Cerebellar cortex (tissue), 1 donor: ENCODE measurements at regions not wholly inside any gene's neighbourhood (a gene's known extent, or its start where the extent isn't known, plus 50 kb on each side); places are given as distances from the start of the nearest gene placed in this dataset.

Experiments
- DNase-seq: peaks from one replicate; pipeline ENCODE4 v3.0.0-alpha.2; 2015; ENCODE audit warnings: low spot score

GRCh38 chr12:38139456-38139855 lies 177.1 kb upstream of the ALG10B start:
- DNase-seq = no peak

DNA sequence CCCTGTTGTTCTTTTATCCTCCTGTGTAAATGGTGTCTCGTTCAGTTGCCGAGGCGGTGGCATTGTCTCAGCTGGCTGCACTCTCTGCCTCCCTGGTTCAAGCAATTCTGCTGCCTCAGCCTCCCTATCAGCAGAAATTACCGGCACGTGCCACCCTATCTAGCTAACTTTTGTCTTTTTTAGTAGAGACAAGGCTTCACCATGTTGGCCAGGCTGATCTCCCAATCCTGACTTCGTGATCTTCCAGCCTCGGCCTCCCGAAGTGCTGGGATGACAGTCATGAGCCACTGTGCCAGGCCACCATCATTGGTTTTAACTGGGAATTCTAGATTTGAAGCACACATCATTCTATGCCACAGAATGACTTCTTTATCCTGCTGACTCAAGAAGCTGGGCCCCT lies 175.3 kb upstream of the ALG10B start:
- DNase-seq = no peak

GRCh38 chr12:38141861-38142260 lies 174.7 kb upstream of the ALG10B start:
- DNase-seq = no peak

GRCh38 chr12:38142974-38143373 lies 173.6 kb upstream of the ALG10B start:
- DNase-seq = no peak

DNA sequence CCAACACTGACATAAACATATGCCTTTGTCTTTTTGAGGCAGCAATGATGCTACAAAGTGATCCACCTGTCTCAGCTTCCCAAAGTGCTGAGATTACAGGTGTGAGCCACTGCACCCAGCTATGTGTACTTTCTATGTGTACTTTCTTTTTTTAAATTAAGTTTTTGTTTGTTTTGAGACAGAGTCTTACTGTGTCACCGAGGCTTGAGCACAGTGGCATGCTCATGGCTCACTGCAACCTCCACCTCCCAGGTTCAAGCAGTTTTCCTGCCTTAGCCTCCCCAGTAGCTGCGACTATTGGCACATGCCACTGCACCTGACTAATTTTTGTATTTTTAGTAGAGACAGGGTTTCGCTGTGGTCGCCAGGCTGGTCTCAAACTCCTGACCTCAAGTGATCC lies 172.5 kb upstream of the ALG10B start:
- no peak for DNase-seq

GRCh38 chr12:38144601-38145436 lies 171.8 kb upstream of the ALG10B start:
- no peak for DNase-seq

DNA sequence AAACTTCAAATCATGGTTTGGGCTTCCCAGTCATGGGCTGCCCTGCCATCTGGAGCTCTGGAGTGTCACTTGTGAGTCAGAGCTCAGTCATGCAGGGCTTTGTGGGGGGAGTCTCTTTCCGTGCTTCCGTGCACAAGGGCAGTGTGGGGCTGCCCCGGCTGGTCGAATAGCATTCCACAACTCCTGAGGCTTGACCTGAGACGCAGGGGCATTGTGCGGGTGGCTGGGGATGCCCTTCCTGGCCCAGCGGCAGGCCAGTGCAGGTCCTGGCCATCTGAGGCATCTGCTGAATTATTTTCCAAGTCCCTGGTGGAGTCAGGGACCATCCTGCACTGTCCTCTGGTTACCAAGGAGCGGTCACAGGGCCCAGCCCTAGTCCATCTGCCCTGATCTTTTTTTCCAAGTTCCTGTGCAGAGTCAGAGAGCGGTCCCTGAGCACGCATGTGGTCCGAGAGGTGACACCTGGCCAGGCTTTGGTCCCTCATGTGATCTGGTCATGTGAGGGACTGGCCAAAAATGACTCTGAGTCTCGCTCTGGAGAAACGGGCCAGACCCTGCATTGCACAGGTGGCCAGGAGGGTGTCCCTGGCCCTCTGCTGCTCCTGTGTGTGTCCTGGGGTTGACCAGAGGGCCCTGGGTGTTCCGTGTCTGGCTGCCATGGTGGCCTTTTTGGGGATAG lies 167.0 kb upstream of the ALG10B start:
- no peak for DNase-seq

- DNase-seq = no peak
These were observed 164.4 kb upstream of the ALG10B start for GRCh38 chr12:38151991-38152700.

DNA sequence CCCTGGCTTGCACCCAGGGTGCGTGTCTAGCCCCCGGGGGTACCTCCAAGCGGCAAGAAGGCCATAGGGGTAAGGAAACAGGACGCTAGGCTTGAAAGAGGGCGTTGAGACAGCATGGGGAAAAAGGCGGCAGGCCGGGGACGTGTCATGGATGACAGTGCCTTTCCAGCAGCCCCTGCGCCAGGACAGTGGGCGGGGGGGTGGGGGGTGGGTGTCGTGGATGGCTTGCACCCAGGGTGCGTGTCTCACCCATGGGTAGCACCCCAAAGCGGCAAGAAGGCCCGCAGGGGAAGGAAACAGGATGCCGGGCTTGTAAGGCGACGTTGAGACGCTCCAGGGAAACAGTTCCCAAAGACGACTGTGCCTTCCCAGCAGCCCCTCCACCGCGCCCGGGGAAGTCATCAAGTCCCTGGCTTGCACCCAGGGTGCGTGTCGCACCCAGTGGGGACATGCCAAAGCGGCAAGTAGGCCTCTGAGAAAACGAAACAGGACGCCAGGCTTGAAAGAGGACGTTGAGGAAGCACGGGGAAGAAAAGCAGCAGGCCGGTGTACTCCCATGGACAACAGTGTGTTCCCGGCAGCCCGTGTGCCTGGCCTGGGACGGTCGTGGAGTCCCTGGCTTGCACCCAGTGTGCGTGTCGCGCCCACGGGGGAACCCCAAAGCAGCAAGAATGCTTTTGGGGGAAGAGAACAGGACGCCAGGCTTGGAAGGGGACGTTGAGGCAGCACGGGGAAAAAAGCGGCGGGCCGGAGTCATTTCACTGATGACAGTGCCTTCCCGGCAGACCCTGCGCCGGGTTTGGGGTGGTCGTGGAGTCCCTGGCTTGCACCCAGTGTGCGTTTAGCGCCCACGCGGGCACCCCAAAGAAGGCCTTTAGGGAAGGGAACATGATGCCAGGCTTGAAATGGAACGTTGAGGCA lies 163.5 kb upstream of the ALG10B start:
- no peak for DNase-seq

DNA sequence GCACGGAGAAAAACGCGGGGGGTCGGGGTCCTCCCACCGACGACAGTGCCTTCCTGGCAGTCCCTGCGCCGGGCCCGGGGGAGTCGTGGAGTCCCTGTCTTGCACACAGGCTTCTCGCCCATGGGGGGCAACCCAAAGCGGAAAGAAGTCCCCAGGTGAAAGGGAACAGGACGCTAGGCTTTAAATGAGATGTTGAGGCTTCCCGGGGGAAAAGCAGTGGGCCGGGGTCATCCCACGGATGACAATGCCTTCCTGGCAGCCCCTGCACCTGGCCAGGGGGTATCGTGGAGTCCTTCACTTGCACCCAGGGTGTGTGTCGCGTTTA lies 162.9 kb upstream of the ALG10B start:
- DNase-seq = no peak

- no peak for DNase-seq
These were observed 162.2 kb upstream of the ALG10B start for GRCh38 chr12:38154096-38155019.

DNA sequence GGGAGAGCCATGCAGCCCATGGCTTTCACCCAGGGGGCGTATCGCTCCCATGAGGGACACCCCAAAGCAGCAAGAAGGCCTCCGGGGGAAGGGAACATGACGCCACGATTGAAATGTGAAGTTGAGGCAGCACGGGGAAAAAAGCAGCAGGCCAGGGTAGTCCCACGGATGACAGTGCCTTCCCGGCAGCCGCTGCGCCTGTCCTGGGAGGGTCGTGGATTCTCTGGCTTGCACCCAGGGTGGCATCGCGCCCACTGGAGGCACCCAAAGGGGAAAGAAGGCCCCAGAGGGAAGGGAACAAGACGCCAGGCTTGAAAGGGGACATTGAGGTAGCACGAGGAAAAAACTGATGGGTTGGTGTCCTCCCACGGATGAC lies 161.6 kb upstream of the ALG10B start:
- DNase-seq = no peak

GRCh38 chr12:38155526-38156496 lies 160.8 kb upstream of the ALG10B start:
- DNase-seq = no peak

- no peak for DNase-seq
These were observed 159.9 kb upstream of the ALG10B start for GRCh38 chr12:38156497-38157245.

DNA sequence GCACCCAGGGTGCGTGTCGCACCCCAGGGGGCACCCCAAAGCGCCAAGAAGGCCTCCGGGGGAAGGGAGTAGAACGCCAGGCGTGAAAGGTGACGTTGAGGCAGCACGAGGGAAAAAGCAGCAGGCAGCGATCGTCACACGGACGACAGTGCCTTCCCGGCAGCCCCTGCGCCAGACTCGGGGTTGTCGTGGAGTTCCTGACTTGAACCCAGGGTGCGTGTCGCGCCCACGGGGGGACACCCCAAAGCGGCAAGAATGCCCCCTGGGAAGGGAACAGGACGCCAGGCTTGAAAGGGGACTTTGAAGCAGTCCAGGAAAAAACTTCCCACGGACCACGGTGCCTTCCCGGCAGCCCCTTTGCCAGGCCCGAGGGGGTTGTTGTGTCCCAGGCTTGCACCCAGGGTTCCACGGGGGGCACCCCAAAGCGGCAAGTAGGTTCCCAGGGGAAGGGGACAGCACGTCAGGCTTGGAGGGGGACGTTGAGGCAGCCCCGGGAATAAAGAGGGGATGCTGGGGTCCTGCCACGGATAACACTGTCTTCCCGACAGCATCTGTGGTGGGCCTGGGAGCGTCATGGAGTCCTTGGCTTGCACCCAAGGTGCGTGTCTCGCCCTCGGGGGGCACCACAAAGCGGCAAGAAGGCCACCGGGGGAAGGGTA lies 159.2 kb upstream of the ALG10B start:
- DNase-seq = no peak

DNA sequence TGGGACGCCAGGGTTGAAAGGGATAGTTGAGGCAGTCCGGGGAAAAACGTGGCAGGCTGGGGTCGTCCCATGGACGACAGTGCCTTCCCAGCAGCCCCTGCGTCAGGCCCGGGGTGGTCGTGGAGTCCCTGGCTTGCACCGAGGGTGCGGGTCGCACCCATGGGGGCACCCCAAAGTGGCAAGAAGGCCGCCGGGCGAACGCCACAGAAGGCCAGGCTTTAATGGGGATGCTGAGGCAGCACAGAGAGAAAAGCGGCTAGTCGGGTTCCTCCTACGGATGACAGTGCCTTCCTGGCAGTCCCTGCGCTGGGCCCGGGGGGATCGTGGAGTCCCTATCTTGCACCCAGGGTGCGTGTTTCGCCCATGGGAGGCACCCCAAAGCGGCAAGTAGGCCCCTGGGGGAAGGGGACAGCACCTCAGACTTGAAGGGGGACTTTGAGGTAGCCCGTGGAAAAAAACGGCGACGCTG lies 158.6 kb upstream of the ALG10B start:
- DNase-seq = no peak

- no peak for DNase-seq
These were observed 158.0 kb upstream of the ALG10B start for GRCh38 chr12:38158428-38159091.

GRCh38 chr12:38159092-38159551 lies 157.5 kb upstream of the ALG10B start:
- DNase-seq = no peak
